ENCODE measurements at regions not wholly inside any gene's neighbourhood (a gene's known extent, or its start where the extent isn't known, plus 50 kb on each side); places are given as distances from the start of the nearest gene placed in this dataset.
"Not testable (repeated sequence)": the region's sequence is repeated elsewhere in the genome, so short reads cannot be mapped to it uniquely, and the experiment has no call there.

GRCh38 chr2:84040281-84040680, 418.8 kb downstream of the SUCLG1 start:
- no peak for DNase-seq

- DNase-seq: peak; percentile 3
Measured at GRCh38 chr2:84038866-84039265, 420.2 kb downstream of the SUCLG1 start.

GRCh38 chr2:84033347-84033974, 425.6 kb downstream of the SUCLG1 start:
- no peak for DNase-seq

- DNase-seq: no peak
Measured at GRCh38 chr2:84031312-84032050, 427.6 kb downstream of the SUCLG1 start.

GRCh38 chr2:84029903-84030575, 429.0 kb downstream of the SUCLG1 start:
- DNase-seq: peak; percentile 46

- no peak for DNase-seq
Measured at GRCh38 chr2:84026818-84027217, 432.3 kb downstream of the SUCLG1 start.

- peak; percentile 3 for DNase-seq
Measured at GRCh38 chr2:84022810-84023431, 436.2 kb downstream of the SUCLG1 start.

GRCh38 chr2:84017010-84017409, 442.1 kb downstream of the SUCLG1 start:
- no peak for DNase-seq

- DNase-seq: no peak
Measured at GRCh38 chr2:84016183-84016582, 442.9 kb downstream of the SUCLG1 start.

- no peak for DNase-seq
Measured at GRCh38 chr2:83997889-83998288, 461.2 kb downstream of the SUCLG1 start.

- DNase-seq: no peak
Measured at GRCh38 chr2:83994633-83995179, 464.4 kb downstream of the SUCLG1 start.

GRCh38 chr2:83993873-83994632, 465.0 kb downstream of the SUCLG1 start:
- DNase-seq: no peak

GRCh38 chr2:83991992-83992391, 467.1 kb downstream of the SUCLG1 start:
- no peak for DNase-seq

GRCh38 chr2:83990636-83991035, 468.4 kb downstream of the SUCLG1 start:
- no peak for DNase-seq

- not testable (repeated sequence) for DNase-seq
Measured at GRCh38 chr2:83976628-83977027, 482.5 kb downstream of the SUCLG1 start.

GRCh38 chr2:83972128-83972527, 487.0 kb downstream of the SUCLG1 start:
- no peak for DNase-seq

- DNase-seq: no peak
Measured at GRCh38 chr2:83971547-83971946, 487.5 kb downstream of the SUCLG1 start.

GRCh38 chr2:83970217-83970929, 488.7 kb downstream of the SUCLG1 start:
- no peak for DNase-seq

GRCh38 chr2:83969085-83969484, 490.0 kb downstream of the SUCLG1 start:
- DNase-seq: no peak

GRCh38 chr2:83967854-83968253, 491.2 kb downstream of the SUCLG1 start:
- DNase-seq: no peak

GRCh38 chr2:83966946-83967345, 492.1 kb downstream of the SUCLG1 start:
- DNase-seq: not testable (repeated sequence)

- DNase-seq: no peak
Measured at GRCh38 chr2:83961512-83961911, 497.6 kb downstream of the SUCLG1 start.
